GM12878 (cell line): ENCODE measurements at regions not wholly inside any gene's neighbourhood (a gene's known extent, or its start where the extent isn't known, plus 50 kb on each side); places are given as distances from the start of the nearest gene placed in this dataset.

Experiments
- ATAC-seq: fragments of 200-7000 bp; cut with Tn5 transposase; 3 replicates; pipeline ENCODE4 v1.9.1; 2020; ENCODE audit warnings: mild to moderate bottlenecking, moderate library complexity
- BruUV-seq: library from RNA; stranded (reverse); fragments of 400-500 nt; replicated peaks from 2 replicates; lab custom pipeline; 2021; lab: Mats Ljungman, UMichigan
- CTCF ChIA-PET: fragments of 300-600 bp; sonication (Branson Sonifier 250); formaldehyde crosslinking; extraction: SDS; loops from one replicate; lab custom pipeline; 2021; ENCODE audit warnings: inconsistent platforms; lab: Yijun Ruan, JAX
- POLR2A ChIA-PET: fragments of 350-600 bp; formaldehyde crosslinking; extraction: SDS; loops from one replicate; lab custom pipeline; 2021; ENCODE audit warnings: inconsistent platforms; lab: Charles Lee
- RAD21 ChIA-PET: fragments of 300-600 bp; sonication (Branson Sonifier 250); formaldehyde crosslinking; loops from one replicate; lab custom pipeline; 2023; ENCODE audit warnings: antibody characterized with exemption; ENCODE audit not compliant: unreplicated experiment; lab: Charles Lee
- SMC1A ChIA-PET: fragments of 300-600 bp; sonication (Branson Sonifier 250); formaldehyde crosslinking; loops from one replicate; lab custom pipeline; 2023; ENCODE audit not compliant: unreplicated experiment, uncharacterized antibody; lab: Charles Lee
- DNase-seq: peaks from one replicate; pipeline ENCODE4 v3.0.0-alpha.2; 2011; ENCODE audit warnings: low read depth, low spot score
- FAIRE-seq: peaks from 3 replicates; lab custom pipeline; 2011; peaks lifted over from hg19 to GRCh38; lab: Jason Lieb, UNC
- H2AFZ ChIP-seq: 2 replicates; pipeline ENCODE4 v1.6.0; 2011; ENCODE audit warnings: low read depth, low read length, control low read depth; ENCODE audit not compliant: control insufficient read depth
- H3K27ac ChIP-seq: 2 replicates; pipeline ENCODE4 v1.5.1; 2011; ENCODE audit warnings: control low read depth; ENCODE audit not compliant: control insufficient read depth, insufficient read depth
- H3K27me3 ChIP-seq, 2 experiments: replicated peaks in 1 of 2; 2 replicates each; pipeline versions ENCODE4 v1.6.0 to v1.6.1; 2011; ENCODE audit warnings: low read length in 1 of 2; ENCODE audit not compliant: control insufficient read depth in 2 of 2, insufficient read depth in 2 of 2
- H3K36me3 ChIP-seq, 2 experiments: 2 replicates each; pipeline ENCODE4 v1.5.1; 2011; ENCODE audit warnings: low read length in 1 of 2; ENCODE audit not compliant: control insufficient read depth in 2 of 2, insufficient read depth in 2 of 2
- H3K4me1 ChIP-seq: 2 replicates; pipeline ENCODE4 v1.6.1; 2011; ENCODE audit warnings: mild to moderate bottlenecking, low read length, moderate library complexity, mixed read lengths; ENCODE audit not compliant: control insufficient read depth, insufficient read depth
- H3K4me2 ChIP-seq: 2 replicates; pipeline ENCODE4 v1.6.0; 2011; ENCODE audit warnings: control low read depth; ENCODE audit not compliant: control insufficient read depth, insufficient read depth
- H3K4me3 ChIP-seq: fragments of 200-600 bp; sonication (generic); 2 replicates; pipeline ENCODE4 v1.5.1; 2016
- H3K79me2 ChIP-seq: 2 replicates; pipeline ENCODE4 v1.6.0; 2011; ENCODE audit warnings: low read length; ENCODE audit not compliant: control insufficient read depth, insufficient read depth
- H3K9ac ChIP-seq: 2 replicates; pipeline ENCODE4 v1.8.0; 2011; ENCODE audit warnings: low read length, control low read depth, mixed read lengths; ENCODE audit not compliant: control insufficient read depth, insufficient read depth
- H3K9me3 ChIP-seq: replicated peaks from 3 replicates; pipeline ENCODE4 v1.5.1; 2011; ENCODE audit warnings: mild to moderate bottlenecking, low read length; ENCODE audit not compliant: control insufficient read depth, insufficient read depth
- H4K20me1 ChIP-seq: 2 replicates; pipeline ENCODE4 v1.6.0; 2011; ENCODE audit not compliant: control insufficient read depth, insufficient read depth
- ASH2L ChIP-seq: fragments of 300-600, 200-600 bp; sonication (generic); IDR thresholded peaks from 2 replicates; pipeline ENCODE4 v1.6.1; 2017; ENCODE audit warnings: low read depth, mild to moderate bottlenecking, borderline replicate concordance
- CBX3 ChIP-seq: fragments of 200-600 bp; sonication (generic); IDR thresholded peaks from 2 replicates; pipeline ENCODE4 v1.6.1; 2016; ENCODE audit warnings: low read depth, borderline replicate concordance
- CEBPZ ChIP-seq: fragments of 150-350 bp; IDR thresholded peaks from 2 replicates; pipeline ENCODE4 v1.6.1; 2016; ENCODE audit warnings: low read depth, low read length
- E2F8 ChIP-seq: fragments of 450-650 bp; IDR thresholded peaks from 2 replicates; pipeline ENCODE4 v1.6.1; 2018; ENCODE audit warnings: mild to moderate bottlenecking, low read depth, moderate library complexity; ENCODE audit not compliant: partially characterized antibody
- EP300 ChIP-seq, 2 experiments: fragments of 150-350 bp in 1 of 2; IDR thresholded peaks; 2 replicates each; pipeline ENCODE4 v1.6.1; 2011 to 2012; ENCODE audit warnings: low read depth in 2 of 2, low read length in 2 of 2, borderline replicate concordance in 1 of 2, improper control_type of control experiment in 1 of 2, inconsistent platforms in 1 of 2; ENCODE audit not compliant: control insufficient read depth in 1 of 2
- FOXM1 ChIP-seq: IDR thresholded peaks from 2 replicates; pipeline ENCODE4 v1.6.1; 2012; ENCODE audit warnings: low read depth, mild to moderate bottlenecking, inconsistent platforms, low read length, moderate library complexity
- HDAC6 ChIP-seq: fragments of 200-600 bp; sonication (generic); IDR thresholded peaks from one replicate; pipeline ENCODE4 v1.8.0; 2017; ENCODE audit warnings: antibody characterized with exemption; ENCODE audit not compliant: unreplicated experiment
- HDGF ChIP-seq: fragments of 450-650 bp; IDR thresholded peaks from 2 replicates; pipeline ENCODE4 v1.6.1; 2016; ENCODE audit warnings: antibody characterized with exemption
- JUND ChIP-seq: IDR thresholded peaks from 2 replicates; pipeline ENCODE4 v1.6.1; 2012; ENCODE audit warnings: low read depth, mild to moderate bottlenecking, low read length, improper control_type of control experiment, moderate library complexity
- MEF2A ChIP-seq: IDR thresholded peaks from 2 replicates; pipeline ENCODE4 v1.6.1; 2011; ENCODE audit warnings: low read depth, mild to moderate bottlenecking, low read length, moderate library complexity; ENCODE audit not compliant: insufficient read depth
- NR2C2 ChIP-seq: IDR thresholded peaks from 2 replicates; pipeline ENCODE4 v1.6.1; 2011; ENCODE audit warnings: borderline replicate concordance, low read depth; ENCODE audit not compliant: control insufficient read depth, insufficient read length
- RELB ChIP-seq: fragments of 450-650 bp; IDR thresholded peaks from 2 replicates; pipeline ENCODE4 v1.6.1; 2017; ENCODE audit warnings: low read depth, mild to moderate bottlenecking, moderate library complexity
- SMAD1 ChIP-seq: fragments of 450-650 bp; IDR thresholded peaks from 2 replicates; pipeline ENCODE4 v1.6.1; 2018; ENCODE audit warnings: mild to moderate bottlenecking, low read depth; ENCODE audit not compliant: partially characterized antibody
- SREBF1 ChIP-seq: IDR thresholded peaks from 2 replicates; pipeline ENCODE4 v1.6.1; 2012; ENCODE audit warnings: mild to moderate bottlenecking, low read length
- SUZ12 ChIP-seq: fragments of 200-600 bp; sonication (generic); IDR thresholded peaks from one replicate; pipeline ENCODE4 v1.6.1; 2018; ENCODE audit warnings: antibody characterized with exemption, mild to moderate bottlenecking; ENCODE audit not compliant: unreplicated experiment
- TCF3 ChIP-seq: IDR thresholded peaks from 2 replicates; pipeline ENCODE4 v1.6.1; 2012; ENCODE audit warnings: low read depth, mild to moderate bottlenecking, low read length, borderline replicate concordance; ENCODE audit not compliant: insufficient read depth
- ZSCAN29 ChIP-seq: fragments of 450-650 bp; IDR thresholded peaks from 2 replicates; pipeline ENCODE4 v1.6.1; 2017; ENCODE audit warnings: mild to moderate bottlenecking, moderate library complexity
- WGBS: methylation state at CpG from one replicate; pipeline ENCODE4 v1.1.6; 2016; ENCODE audit warnings: low lambda C conversion rate; ENCODE audit not compliant: insufficient replicate concordance, insufficient coverage; ENCODE audit errors: missing lambda C conversion rate; 5-methylcytosine and 5-hydroxymethylcytosine counted together
- in situ Hi-C: fragments of 300-500 bp; cut with MboI; formaldehyde crosslinking; loops from 9 replicates; pipeline ENCODE4 v1.14.3; 2018; ENCODE audit warnings: mixed read lengths
- intact Hi-C: fragments of 100-400 bp; cut with micrococcal nuclease; formaldehyde crosslinking; loops from one replicate; pipeline ENCODE4 v1.14.2; 2022; ENCODE audit not compliant: unreplicated experiment

- TF ChIP-seq NR2C2 (no peak), SMAD1 (no peak), HDGF (no peak), FOXM1 (no peak), RELB (no peak), MEF2A (no peak), CEBPZ (no peak)
Observed at GRCh38 chr13:70622796-70623195, 514.5 kb upstream of the KLHL1 start (continued).

GRCh38 chr13:70619936-70620335 is 511.7 kb upstream of the KLHL1 start:
- no peaks in the 10 kb centered on the region for H3K4me1 ChIP-seq
- intact Hi-C loops, result loop anchor here (5.0 to 10.0 kb wide), 2 partner anchors 342 to 595 kb away; no protein-coding TSS in a partner anchor
- RAD21 ChIA-PET, result no interaction called here
- no peaks in the 10 kb centered on the region for H3K9me3 ChIP-seq
- 16% methylated on average over 2 of the region's 2 CpGs for WGBS
- no peak for FAIRE-seq
- no peak for ATAC-seq
- SMC1A ChIA-PET, result no interaction called here
- in situ Hi-C loops, result no loop called here
- BruUV-seq, result no TSS peak
- H3K79me2 ChIP-seq, result no peaks in the 10 kb centered on the region
- H3K9ac ChIP-seq, result no peak overlapping the region
- no peak overlapping the region for H2AFZ ChIP-seq
- no peak for DNase-seq
- POLR2A ChIA-PET, result interaction anchor here (0.7 kb wide), 1 partner anchor 198 kb away, joined by 4 read pairs; no protein-coding TSS in a partner anchor
- H3K27ac ChIP-seq, result no peak overlapping the region
- no peak overlapping the region for H3K4me3 ChIP-seq
- CTCF ChIA-PET, result no interaction called here
- no peaks in the 10 kb centered on the region for H4K20me1 ChIP-seq
- no peaks in the 10 kb centered on the region for H3K27me3 ChIP-seq
- no peaks in the 10 kb centered on the region for H3K36me3 ChIP-seq
- no peak overlapping the region for H3K4me2 ChIP-seq
- no peak for TF ChIP-seq EP300 (IDR thresholded peaks at IDR 0.05; ENCODE audit: borderline replicate concordance in 1 of 2, control insufficient read depth in 1 of 2, low read depth in 2 of 2, low read length in 2 of 2)
- TF ChIP-seq E2F8, result no peak
- no peak for TF ChIP-seq HDAC6
- TF ChIP-seq SREBF1, result no peak
- no peak for TF ChIP-seq TCF3
- TF ChIP-seq JUND, result no peak
- TF ChIP-seq ASH2L, result no peak
- TF ChIP-seq CBX3, result no peak
- TF ChIP-seq SUZ12, result no peak
- TF ChIP-seq ZSCAN29, result no peak
